H9 (cell line): ENCODE measurements at regions not wholly inside any gene's neighbourhood (a gene's known extent, or its start where the extent isn't known, plus 50 kb on each side); places are given as distances from the start of the nearest gene placed in this dataset.

Experiments
- DNase-seq: peaks from one replicate; pipeline ENCODE4 v3.0.0-alpha.2; 2017
- H2AFZ ChIP-seq: one replicate; pipeline ENCODE4 v1.6.1; 2013; ENCODE audit warnings: mild to moderate bottlenecking, low read length, control low read depth, moderate library complexity
- H2AK5ac ChIP-seq: 2 replicates; pipeline ENCODE4 v1.6.1; 2013; ENCODE audit warnings: low read length, control low read depth, mixed read lengths; ENCODE audit not compliant: insufficient read length
- H2BK120ac ChIP-seq: one replicate; pipeline ENCODE4 v1.6.1; 2013; ENCODE audit warnings: low read depth, mild to moderate bottlenecking, low read length, control low read depth, inconsistent platforms; ENCODE audit not compliant: poor library complexity, severe bottlenecking
- H2BK12ac ChIP-seq: 2 replicates; pipeline ENCODE4 v1.6.1; 2013; ENCODE audit warnings: low read length, control low read depth, mixed read lengths, low read depth; ENCODE audit not compliant: insufficient read length
- H2BK15ac ChIP-seq: 2 replicates; pipeline ENCODE4 v1.6.1; 2013; ENCODE audit warnings: low read depth, low read length, control low read depth
- H2BK20ac ChIP-seq: one replicate; pipeline ENCODE4 v1.6.1; 2013; ENCODE audit warnings: low read depth, mild to moderate bottlenecking, low read length, control low read depth, inconsistent platforms; ENCODE audit not compliant: poor library complexity, severe bottlenecking
- H2BK5ac ChIP-seq: 2 replicates; pipeline ENCODE4 v1.6.1; 2013; ENCODE audit warnings: low read length, control low read depth, mixed read lengths; ENCODE audit not compliant: insufficient read length
- H3K14ac ChIP-seq: 2 replicates; pipeline ENCODE4 v1.6.1; 2013; ENCODE audit warnings: low read length, control low read depth; ENCODE audit not compliant: insufficient read depth
- H3K18ac ChIP-seq: 2 replicates; pipeline ENCODE4 v1.6.1; 2013; ENCODE audit warnings: low read depth, mild to moderate bottlenecking, mixed read lengths, low read length, control low read depth; ENCODE audit not compliant: insufficient read length
- H3K23ac ChIP-seq: 2 replicates; pipeline ENCODE4 v1.6.1; 2013; ENCODE audit warnings: low read length, control low read depth, mixed read lengths, low read depth; ENCODE audit not compliant: insufficient read length
- H3K23me2 ChIP-seq: 2 replicates; pipeline ENCODE4 v1.6.1; 2013; ENCODE audit warnings: low read depth, mild to moderate bottlenecking, mixed read lengths, low read length, control low read depth; ENCODE audit not compliant: insufficient read length, poor library complexity, severe bottlenecking
- H3K27ac ChIP-seq: 2 replicates; pipeline ENCODE4 v1.5.1; 2013; ENCODE audit warnings: low read length, control low read depth, mixed read lengths, low read depth; ENCODE audit not compliant: insufficient read length
- H3K27me3 ChIP-seq: 2 replicates; pipeline ENCODE4 v1.6.1; 2013; ENCODE audit warnings: low read length, control low read depth, inconsistent platforms; ENCODE audit not compliant: insufficient read depth
- H3K4ac ChIP-seq: 2 replicates; pipeline ENCODE4 v1.6.1; 2013; ENCODE audit warnings: low read depth, mild to moderate bottlenecking, control low read depth, inconsistent platforms, low read length, moderate library complexity
- H3K4me1 ChIP-seq: 2 replicates; pipeline ENCODE4 v1.6.1; 2013; ENCODE audit warnings: low read length, control low read depth, inconsistent platforms; ENCODE audit not compliant: insufficient read depth
- H3K4me2 ChIP-seq: 2 replicates; pipeline ENCODE4 v1.6.1; 2013; ENCODE audit warnings: low read length, control low read depth, mixed read lengths; ENCODE audit not compliant: insufficient read length, insufficient read depth
- H3K56ac ChIP-seq: 2 replicates; pipeline ENCODE4 v1.6.1; 2013; ENCODE audit warnings: low read depth, mild to moderate bottlenecking, mixed read lengths, low read length, control low read depth; ENCODE audit not compliant: insufficient read length
- H3K79me1 ChIP-seq: 2 replicates; pipeline ENCODE4 v1.6.1; 2013; ENCODE audit warnings: low read depth, mild to moderate bottlenecking, moderate library complexity, low read length, control low read depth, inconsistent platforms; ENCODE audit not compliant: insufficient read depth, poor library complexity, severe bottlenecking
- H3K79me2 ChIP-seq: 2 replicates; pipeline ENCODE4 v1.6.1; 2013; ENCODE audit warnings: low read length, control low read depth, inconsistent platforms; ENCODE audit not compliant: insufficient read depth
- H3K9ac ChIP-seq: 2 replicates; pipeline ENCODE4 v1.6.1; 2013; ENCODE audit warnings: low read length, control low read depth, mixed read lengths; ENCODE audit not compliant: insufficient read length; ENCODE audit errors: extremely low read depth
- H3K9me3 ChIP-seq: one replicate; pipeline ENCODE4 v1.6.1; 2013; ENCODE audit warnings: low read depth, low read length, inconsistent platforms; ENCODE audit not compliant: control insufficient read depth
- H3T11ph ChIP-seq: one replicate; pipeline ENCODE4 v1.6.1; 2013; ENCODE audit warnings: mild to moderate bottlenecking, low read length, control low read depth, inconsistent platforms
- H4K20me1 ChIP-seq: one replicate; pipeline ENCODE4 v1.6.1; 2013; ENCODE audit not compliant: control insufficient read depth, insufficient read length, insufficient read depth
- H4K5ac ChIP-seq: 2 replicates; pipeline ENCODE4 v1.6.1; 2013; ENCODE audit warnings: low read depth, mild to moderate bottlenecking, mixed read lengths, low read length, control low read depth; ENCODE audit not compliant: insufficient read length
- H4K8ac ChIP-seq: replicated peaks from 2 replicates; pipeline ENCODE4 v1.6.1; 2013; ENCODE audit warnings: low read length, control low read depth, mixed read lengths, low read depth; ENCODE audit not compliant: insufficient read length
- H4K91ac ChIP-seq: 2 replicates; pipeline ENCODE4 v1.6.1; 2013; ENCODE audit warnings: low read depth, mild to moderate bottlenecking, moderate library complexity, mixed read lengths, low read length, control low read depth; ENCODE audit not compliant: insufficient read length
- H3K27ac Mint-ChIP-seq, 3 experiments: 2 replicates in 2 of 3; 3 replicates in 1 of 3; pipeline ENCODE4 v1.8.0; 2020 to 2021; ENCODE audit warnings: mixed read lengths in 3 of 3, mild to moderate bottlenecking in 1 of 3, moderate library complexity in 1 of 3
- H3K27me3 Mint-ChIP-seq: 2 replicates; pipeline ENCODE4 v1.8.0; 2021; ENCODE audit warnings: low read depth, mild to moderate bottlenecking, moderate library complexity, mixed read lengths
- H3K36me3 Mint-ChIP-seq, 3 experiments: 2 replicates in 2 of 3; 3 replicates in 1 of 3; pipeline ENCODE4 v1.8.0; 2020 to 2021; ENCODE audit warnings: low read depth in 3 of 3, mixed read lengths in 3 of 3; ENCODE audit not compliant: insufficient read depth in 1 of 3
- H3K4me1 Mint-ChIP-seq, 2 experiments: 2 replicates each; pipeline ENCODE4 v1.8.0; 2020; ENCODE audit warnings: mixed read lengths in 2 of 2
- H3K4me3 Mint-ChIP-seq, 2 experiments: 2 replicates in 1 of 2; 3 replicates in 1 of 2; pipeline ENCODE4 v1.8.0; 2020 to 2021; ENCODE audit warnings: mild to moderate bottlenecking in 2 of 2, mixed read lengths in 2 of 2, moderate library complexity in 1 of 2
- H3K9me3 Mint-ChIP-seq, 2 experiments: 2 replicates in 1 of 2; 3 replicates in 1 of 2; pipeline ENCODE4 v1.8.0; 2020; ENCODE audit warnings: mild to moderate bottlenecking in 2 of 2, mixed read lengths in 2 of 2, moderate library complexity in 1 of 2
- WGBS: extraction: QIAGEN DNeasy Blood & Tissue Kit; methylation state at CpG from one replicate; pipeline ENCODE4 v1.1.7; 2013; ENCODE audit warnings: missing lambda C conversion rate, low lambda C conversion rate, mixed read lengths; ENCODE audit not compliant: insufficient read length; ENCODE audit errors: extremely low coverage; 5-methylcytosine and 5-hydroxymethylcytosine counted together
- TF ChIP-seq, protein P1 (sequence below): fragments of 200-600 bp; sonication (generic); conservative IDR thresholded peaks from 3 replicates; pipeline ENCODE4 v1.8.0; 2021; ENCODE audit warnings: antibody characterized with exemption, mild to moderate bottlenecking

DNA sequence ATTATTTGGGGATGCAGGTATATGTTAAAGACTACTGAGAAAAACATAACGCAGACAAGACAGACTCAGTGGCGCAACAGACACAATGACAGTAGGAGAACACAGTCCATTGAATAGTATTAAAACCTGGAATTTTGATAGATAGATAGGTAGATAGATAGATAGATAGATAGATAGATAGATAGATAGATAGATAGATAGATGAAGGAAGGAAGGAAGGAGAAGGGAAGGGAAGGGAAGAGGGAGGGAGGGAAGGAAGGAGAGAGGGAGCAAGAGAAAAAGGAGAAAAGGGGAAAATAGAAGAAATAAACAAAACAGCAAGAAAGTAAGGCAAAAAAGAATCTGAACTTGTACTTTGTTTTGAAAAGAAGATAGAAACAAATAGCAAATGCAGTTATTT lies 404.5 kb downstream of the FOXO1 start:
- no CpG with 5 or more reads among the region's 2 CpGs for WGBS
- Histone ChIP-seq H4K20me1 (no peaks in the 10 kb centered on the region), H3K79me1 (no peaks in the 10 kb centered on the region), H2BK12ac (no peak overlapping the region), H3T11ph (no peak overlapping the region), H3K18ac (no peak overlapping the region), H3K9me3 (no peaks in the 10 kb centered on the region), H3K56ac (no peak overlapping the region), H4K5ac (no peak overlapping the region), H3K27ac (no peak overlapping the region), H3K23me2 (no peaks in the 10 kb centered on the region), H4K8ac (no peak overlapping the region), H3K4ac (no peak overlapping the region), H3K79me2 (no peaks in the 10 kb centered on the region), H2BK20ac (no peak overlapping the region), H3K14ac (no peak overlapping the region), H2AK5ac (no peak overlapping the region), H3K4me2 (no peak overlapping the region), H2BK5ac (no peak overlapping the region), H2BK120ac (no peak overlapping the region), H3K4me1 (no peaks in the 10 kb centered on the region; the same call in 1 of the 2 replicates), H2BK15ac (no peak overlapping the region), H3K9ac (no peak overlapping the region), H3K27me3 (no peaks in the 10 kb centered on the region), H2AFZ (no peak overlapping the region), H3K23ac (no peak overlapping the region), H4K91ac (no peak overlapping the region)
- Mint-ChIP-seq H3K4me3 (no peak overlapping the region), H3K9me3 (no peaks in the 10 kb centered on the region), H3K27me3 (peaks cover 3% of the 10 kb centered on the region; the same call in 1 of the 2 replicates), H3K4me1 (peaks cover 7 to 8% of the 10 kb centered on the region in 2 experiments; a peak in 3 of 4 replicates), H3K27ac (no peak overlapping the region), H3K36me3 (no peaks in the 10 kb centered on the region)
- no peak for DNase-seq
- TF ChIP-seq, protein P1, sequence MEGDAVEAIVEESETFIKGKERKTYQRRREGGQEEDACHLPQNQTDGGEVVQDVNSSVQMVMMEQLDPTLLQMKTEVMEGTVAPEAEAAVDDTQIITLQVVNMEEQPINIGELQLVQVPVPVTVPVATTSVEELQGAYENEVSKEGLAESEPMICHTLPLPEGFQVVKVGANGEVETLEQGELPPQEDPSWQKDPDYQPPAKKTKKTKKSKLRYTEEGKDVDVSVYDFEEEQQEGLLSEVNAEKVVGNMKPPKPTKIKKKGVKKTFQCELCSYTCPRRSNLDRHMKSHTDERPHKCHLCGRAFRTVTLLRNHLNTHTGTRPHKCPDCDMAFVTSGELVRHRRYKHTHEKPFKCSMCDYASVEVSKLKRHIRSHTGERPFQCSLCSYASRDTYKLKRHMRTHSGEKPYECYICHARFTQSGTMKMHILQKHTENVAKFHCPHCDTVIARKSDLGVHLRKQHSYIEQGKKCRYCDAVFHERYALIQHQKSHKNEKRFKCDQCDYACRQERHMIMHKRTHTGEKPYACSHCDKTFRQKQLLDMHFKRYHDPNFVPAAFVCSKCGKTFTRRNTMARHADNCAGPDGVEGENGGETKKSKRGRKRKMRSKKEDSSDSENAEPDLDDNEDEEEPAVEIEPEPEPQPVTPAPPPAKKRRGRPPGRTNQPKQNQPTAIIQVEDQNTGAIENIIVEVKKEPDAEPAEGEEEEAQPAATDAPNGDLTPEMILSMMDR = no peak
